GM12872 (cell line): ENCODE measurements at regions not wholly inside any gene's neighbourhood (a gene's known extent, or its start where the extent isn't known, plus 50 kb on each side); places are given as distances from the start of the nearest gene placed in this dataset.

Experiments used
- TF ChIP-seq, protein P1 (sequence below): IDR thresholded peaks from 3 replicates; pipeline ENCODE4 v1.5.1; 2011; ENCODE audit warnings: low read depth, mild to moderate bottlenecking, low read length, moderate library complexity; ENCODE audit not compliant: insufficient read depth

- TF ChIP-seq, protein P1, sequence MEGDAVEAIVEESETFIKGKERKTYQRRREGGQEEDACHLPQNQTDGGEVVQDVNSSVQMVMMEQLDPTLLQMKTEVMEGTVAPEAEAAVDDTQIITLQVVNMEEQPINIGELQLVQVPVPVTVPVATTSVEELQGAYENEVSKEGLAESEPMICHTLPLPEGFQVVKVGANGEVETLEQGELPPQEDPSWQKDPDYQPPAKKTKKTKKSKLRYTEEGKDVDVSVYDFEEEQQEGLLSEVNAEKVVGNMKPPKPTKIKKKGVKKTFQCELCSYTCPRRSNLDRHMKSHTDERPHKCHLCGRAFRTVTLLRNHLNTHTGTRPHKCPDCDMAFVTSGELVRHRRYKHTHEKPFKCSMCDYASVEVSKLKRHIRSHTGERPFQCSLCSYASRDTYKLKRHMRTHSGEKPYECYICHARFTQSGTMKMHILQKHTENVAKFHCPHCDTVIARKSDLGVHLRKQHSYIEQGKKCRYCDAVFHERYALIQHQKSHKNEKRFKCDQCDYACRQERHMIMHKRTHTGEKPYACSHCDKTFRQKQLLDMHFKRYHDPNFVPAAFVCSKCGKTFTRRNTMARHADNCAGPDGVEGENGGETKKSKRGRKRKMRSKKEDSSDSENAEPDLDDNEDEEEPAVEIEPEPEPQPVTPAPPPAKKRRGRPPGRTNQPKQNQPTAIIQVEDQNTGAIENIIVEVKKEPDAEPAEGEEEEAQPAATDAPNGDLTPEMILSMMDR, result no peak
Measured at GRCh38 chr6:139979021-139979725, 604.7 kb upstream of the CITED2 start.

DNA sequence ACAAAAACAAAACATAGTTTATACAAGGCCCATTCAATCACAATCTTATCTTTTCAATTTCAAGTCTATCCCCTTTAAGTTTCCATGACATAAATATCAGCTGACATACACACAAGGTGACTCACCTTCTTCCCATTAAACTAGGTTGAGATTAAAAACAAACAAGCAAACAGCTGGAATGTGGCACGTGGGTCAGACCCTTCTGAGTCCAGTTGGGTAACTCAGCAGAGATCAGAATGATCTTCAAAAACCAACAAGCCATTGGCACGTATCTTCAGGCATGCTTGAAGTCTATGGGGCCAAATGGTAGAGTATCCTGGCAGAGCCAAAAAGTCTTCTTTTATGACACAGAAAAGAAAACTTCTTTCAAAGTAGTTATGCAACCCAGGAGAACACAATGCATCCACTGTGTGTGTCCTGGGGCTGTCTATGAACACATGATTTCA lies 603.5 kb upstream of the CITED2 start:
- TF ChIP-seq, protein P1, result no peak

- TF ChIP-seq, protein P1, result no peak
Measured at GRCh38 chr6:139973669-139974344, 599.4 kb upstream of the CITED2 start.

- TF ChIP-seq, protein P1, result no peak
Measured at GRCh38 chr6:139972116-139972515, 597.7 kb upstream of the CITED2 start.

DNA sequence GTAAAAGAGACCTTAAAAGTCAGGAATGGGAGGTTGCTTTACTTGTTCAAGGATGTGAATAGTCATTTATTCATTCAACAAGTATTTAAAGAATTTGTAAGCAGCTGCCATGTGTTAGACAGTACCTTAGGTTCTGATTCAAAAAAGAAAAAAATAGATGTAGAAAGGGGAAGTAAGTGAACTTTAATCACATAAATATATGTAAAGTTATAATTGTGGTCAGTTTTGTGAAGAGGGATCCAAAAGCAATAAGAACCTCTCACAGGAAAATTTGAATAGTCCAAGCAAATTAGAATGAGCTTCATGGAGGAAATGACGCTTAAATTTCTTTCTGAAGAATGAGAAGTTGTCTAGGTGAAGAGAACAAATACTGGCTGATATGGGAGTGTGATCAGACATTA lies 596.1 kb upstream of the CITED2 start:
- TF ChIP-seq, protein P1, result no peak

DNA sequence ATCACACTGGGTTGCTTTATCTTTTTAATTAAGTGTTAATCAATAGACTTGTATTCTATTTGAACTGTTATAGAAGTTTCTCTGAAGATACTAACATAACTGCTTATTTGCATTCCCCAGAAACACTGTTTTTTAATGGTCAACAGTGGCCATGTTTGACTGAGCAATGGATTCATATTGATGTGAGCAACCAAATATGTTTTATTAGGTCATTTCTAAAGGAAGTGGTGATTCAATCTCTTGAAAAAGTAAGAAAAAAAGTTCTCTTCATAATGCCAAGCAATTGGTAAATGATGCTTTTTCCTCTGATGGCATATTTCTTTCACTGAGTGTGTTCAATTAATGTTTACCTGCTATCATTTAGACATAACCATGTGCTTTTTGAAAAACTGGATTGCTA lies 593.0 kb upstream of the CITED2 start:
- TF ChIP-seq, protein P1, result no peak

DNA sequence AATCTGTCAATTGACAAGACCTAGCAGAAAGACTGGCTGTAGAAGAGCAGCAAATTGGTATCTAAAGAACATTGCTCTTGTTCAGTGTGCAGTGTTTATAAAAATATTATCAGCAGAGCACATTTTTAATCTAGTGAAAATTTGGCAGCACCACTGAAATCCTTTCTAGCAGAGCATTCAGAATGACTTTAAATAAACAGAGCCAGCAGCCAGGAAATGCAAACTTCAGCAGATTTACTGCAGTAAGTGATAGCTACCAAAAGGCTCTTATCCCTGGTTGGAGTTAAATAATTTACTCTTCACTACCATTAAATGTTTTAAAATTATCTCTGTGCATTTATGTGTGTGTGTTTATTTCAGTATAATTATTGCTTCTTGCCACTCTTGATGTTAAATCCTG lies 590.9 kb upstream of the CITED2 start:
- TF ChIP-seq, protein P1, result no peak
